ENCODE measurements at regions not wholly inside any gene's neighbourhood (a gene's known extent, or its start where the extent isn't known, plus 50 kb on each side); places are given as distances from the start of the nearest gene placed in this dataset.

DNA sequence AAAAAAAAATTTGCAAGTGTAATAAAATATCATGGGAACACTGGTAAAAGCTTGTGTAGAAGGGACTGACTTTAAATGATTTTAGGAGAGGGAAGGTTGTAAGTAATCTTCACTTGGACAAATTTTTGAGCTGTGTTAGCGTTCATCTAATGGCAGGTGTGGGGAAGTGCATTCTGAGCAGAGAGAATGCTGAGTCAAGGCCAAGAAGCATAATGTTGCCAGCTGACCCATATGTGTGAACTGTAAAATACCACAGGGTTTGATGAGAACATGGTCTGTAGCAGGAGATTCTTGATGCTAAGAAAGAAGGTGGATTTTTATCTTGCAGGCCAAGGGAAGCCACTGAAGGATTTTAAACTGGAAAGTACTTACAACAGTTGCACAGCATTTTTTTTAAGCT is 98.2 kb upstream of the ZNF32 start:
- DNase-seq (ENCODE audit: low read depth in 2 of 2): no peak

DNA sequence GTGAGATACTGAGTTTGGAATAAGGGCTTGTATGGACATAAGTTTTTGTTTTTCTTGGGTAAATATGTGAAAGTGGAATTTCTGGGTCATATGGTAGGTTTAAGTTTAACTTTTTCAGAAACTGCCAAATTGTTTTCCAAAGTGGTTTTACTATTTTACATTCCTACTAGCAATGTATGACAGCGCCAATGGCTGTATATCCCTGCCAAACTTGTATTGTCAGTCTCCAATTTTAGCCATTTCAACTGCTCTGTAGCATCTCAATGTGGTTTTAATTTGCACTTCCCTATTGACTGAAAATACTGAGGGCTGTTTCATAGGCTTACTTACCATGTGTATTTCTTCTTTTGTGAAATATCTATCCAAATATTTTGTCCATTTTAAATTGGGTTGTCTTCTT is 90.5 kb upstream of the ZNF32 start:
- no peak for DNase-seq (ENCODE audit: low read depth in 2 of 2)

DNA sequence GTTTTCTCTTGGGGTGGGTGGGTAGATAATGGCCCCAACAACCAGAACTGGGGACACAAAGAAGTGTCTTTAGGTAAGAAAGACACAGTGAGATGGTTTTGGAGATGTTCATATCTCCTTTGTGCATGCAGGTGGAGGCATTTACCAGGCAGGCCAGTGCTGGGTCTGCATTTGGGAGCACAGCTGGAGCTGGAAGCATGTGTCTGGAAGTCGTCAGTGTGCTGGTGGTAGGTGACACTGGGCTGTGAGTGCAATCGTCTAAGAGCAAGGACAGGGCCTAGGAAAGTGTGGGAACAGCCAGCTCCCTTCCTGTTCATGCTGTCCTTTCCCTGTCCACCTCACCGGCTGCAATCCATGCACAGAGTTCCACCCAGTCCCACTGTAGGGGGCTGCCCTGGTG is 88.3 kb upstream of the ZNF32 start:
- no peak for DNase-seq (ENCODE audit: low read depth in 2 of 2)

DNA sequence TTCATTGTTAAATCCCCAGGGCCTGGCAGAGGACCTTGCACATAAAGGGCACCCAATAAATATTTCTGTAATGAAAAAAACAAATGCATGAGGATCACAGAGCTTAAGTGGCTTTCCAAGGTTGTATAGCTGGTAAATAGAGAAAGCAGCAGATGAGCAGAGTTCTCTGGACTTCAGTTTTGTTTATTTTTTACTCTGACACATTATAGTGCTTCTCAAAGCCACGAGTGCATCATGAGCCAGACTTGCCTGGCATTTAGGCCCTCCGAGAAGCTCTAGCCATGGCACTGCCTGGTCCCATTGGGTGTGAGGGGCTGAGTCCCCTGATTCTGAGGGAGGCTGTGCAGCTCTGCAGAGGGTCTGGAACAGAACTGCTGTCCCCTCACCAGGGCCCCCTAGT is 87.2 kb upstream of the ZNF32 start:
- DNase-seq (ENCODE audit: low read depth in 2 of 2): no peak

DNA sequence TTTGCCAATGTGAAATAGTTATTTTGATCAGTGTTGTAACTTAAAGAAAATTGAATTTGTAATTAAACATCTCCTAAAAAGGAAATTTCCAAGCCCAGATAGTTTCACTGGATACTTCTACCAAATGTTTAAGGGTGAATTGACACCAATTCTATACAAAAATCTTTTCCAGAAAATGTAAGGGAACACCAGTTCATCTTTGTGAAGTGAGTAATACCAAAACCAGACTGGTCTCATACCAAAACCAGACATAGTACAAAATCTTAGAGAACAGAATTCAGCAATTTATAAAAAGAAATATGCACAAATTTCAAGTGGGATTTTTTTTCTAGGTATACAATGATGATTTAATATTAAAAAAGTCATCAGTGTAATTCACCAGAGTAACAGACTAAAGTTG is 86.0 kb upstream of the ZNF32 start:
- DNase-seq (ENCODE audit: low read depth in 2 of 2): no peak

DNA sequence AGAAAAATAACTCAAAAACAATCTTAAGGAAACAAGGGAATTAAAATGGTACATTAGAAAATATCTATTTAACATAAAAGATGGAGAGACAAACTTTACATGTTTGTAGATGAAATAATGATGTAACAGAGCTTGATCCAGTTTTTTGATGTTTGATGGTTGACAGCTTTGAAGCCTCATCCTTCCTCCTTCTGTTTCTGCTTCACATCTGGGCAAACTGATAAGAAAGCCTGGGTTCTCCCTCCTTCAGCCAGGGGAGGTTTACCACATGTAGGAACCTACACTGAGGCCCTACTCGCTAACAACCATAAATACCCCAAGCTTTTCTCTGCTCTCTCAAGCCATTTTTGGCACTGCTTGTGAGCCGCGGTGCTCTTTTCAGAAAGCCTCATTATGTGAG is 82.8 kb upstream of the ZNF32 start:
- DNase-seq (ENCODE audit: low read depth in 2 of 2): no peak

DNA sequence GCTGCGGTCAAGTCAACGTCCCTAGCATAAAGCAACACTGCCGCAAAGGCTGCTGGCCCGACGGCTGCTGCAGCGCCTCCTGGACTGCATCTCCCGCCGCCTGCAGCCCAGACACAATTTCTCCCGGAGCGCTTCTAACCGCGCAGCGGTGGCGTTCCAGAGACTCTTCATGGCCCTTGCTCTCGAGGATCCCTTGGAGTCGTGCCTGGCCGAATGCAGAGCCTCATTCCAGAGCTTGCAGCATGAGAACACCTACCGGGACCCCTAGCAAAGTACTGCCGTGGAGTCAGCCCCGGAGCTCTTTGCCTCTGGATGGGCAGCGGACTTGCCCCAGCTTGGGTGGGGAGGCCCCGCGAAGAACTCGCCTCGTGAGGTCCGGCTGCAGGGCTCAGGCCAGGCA is 79.7 kb upstream of the ZNF32 start:
- DNase-seq (ENCODE audit: low read depth in 2 of 2): no peak

DNA sequence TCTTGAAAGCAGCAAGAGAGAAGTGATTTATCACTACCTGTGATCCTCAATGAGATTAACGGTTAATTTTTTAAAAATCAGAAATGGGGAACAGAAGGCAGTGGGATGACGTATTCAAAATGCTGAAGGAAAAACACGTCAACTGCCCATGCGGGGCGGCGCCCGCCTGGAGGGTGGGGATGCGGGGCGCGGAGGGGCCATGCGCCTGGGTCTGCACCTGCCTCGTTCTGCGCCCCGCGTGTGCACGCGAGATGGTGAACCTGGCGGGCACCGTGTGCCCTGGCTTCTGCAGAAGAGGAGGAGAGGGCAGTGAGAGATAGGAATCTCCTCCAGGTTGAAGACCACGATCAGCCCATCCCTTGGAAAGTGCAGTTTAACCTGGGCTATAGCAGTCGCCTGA is 79.3 kb upstream of the ZNF32 start:
- DNase-seq (ENCODE audit: low read depth in 2 of 2): no peak

DNA sequence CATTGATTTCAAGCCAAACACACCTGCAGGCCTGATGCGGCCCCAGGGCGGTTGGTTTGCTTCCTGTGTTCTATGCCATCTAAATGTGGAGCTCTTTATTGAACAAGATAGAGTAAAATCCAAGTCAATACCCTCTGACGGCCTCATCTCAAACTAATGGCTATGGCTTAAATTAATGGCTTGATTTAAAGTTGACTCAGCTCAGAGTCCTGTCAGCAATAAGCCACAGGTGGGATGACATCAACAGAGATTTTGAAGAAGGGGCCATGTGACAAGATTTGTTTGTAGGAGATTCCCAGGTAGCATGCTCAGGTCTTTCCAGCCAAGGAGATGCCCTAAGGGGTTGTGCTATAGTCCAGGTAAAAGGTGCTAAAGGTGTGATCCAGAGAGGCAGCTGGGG is 66.7 kb upstream of the ZNF32 start:
- DNase-seq (ENCODE audit: low read depth in 2 of 2): no peak

DNA sequence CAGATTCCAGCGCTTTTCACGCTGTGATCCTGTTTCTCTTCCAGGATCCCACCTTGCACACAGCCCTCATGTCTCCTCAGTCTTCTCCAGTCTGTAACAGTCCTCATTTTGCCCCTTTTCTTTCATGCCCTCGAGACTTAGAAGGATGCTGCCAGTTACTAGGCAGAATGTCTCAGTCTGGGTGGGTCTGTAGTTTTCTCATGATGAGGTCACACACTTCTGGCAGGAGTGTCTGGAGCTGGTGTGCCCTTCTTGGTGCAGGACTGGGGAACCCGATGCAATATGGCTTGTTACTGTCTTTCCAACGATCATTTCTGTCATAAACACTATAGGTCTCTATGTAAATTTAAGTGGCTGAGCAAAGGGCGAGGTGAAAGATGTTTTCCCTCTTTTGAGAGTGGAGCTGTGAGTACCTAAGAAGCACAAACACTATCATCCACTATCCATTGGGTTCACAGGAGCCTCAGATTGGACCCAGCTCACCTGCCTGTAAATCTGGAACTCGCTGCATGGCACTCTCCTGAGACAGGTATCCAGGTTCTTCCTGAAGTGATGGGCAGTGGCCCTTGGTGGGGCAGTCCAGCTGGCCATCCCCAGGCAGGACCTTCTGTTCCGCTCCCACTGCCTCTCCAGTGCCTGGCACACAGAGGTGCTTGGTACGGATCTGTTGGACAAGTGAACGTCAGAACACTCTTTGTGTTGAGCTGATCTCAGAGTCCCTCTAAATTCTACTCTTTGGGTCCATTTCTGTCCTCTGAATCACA is 64.3 kb upstream of the ZNF32 start:
- no peak for DNase-seq (ENCODE audit: low read depth in 2 of 2)

DNA sequence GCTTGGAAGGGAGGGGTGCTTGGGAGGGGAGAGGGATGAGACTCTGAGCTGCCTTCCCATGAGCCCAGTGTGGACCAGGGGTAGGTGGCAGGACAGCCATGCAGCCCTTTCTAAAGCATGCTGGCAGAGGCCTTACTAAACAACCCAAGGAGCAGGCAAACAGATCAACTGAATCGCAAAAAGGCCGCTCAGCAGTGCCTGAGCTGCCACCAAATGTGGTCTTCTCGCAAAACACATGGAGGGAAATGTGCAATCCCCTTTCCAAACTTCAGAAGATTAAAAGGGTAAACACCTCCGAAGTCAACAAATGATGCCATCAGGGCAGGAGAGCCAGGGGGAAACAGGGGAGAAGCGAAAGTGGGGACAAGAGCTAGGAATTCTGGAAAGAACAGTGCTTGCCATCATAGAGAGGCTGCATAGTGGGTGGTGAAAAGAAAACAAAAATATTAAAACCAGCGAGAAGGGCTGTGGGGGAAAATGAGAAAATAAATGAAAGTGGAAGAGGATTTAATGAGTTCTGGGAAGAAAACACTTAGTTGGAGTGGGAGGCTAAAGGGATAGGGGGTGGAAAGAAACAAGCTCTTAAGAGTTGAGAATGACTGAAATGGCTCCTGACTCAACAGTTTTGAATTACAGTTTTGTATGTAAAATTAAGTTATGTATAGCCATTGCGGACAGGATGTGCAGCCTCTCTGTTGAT is 62.2 kb upstream of the ZNF32 start:
- DNase-seq (ENCODE audit: low read depth in 2 of 2): no peak

DNA sequence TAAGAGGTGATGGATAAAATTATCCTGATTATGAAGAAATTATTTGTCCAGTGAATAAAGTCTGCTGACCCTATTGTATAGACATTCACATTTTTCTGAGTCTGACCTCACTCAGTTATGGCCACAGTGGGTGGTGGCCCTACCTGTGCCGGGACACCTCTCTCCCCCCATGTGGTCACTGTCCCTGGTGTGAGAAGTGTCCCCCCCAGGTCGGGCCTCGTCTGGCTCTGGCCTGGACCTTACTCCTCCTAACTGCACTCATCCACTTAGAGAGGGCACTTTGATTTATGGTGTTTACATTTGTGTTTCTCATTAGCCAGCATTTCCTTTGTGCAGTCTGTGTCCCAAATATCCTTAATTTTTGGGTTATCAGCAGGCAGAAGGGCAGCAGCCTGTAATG is 59.6 kb upstream of the ZNF32 start:
- no peak for DNase-seq (ENCODE audit: low read depth in 2 of 2)

DNA sequence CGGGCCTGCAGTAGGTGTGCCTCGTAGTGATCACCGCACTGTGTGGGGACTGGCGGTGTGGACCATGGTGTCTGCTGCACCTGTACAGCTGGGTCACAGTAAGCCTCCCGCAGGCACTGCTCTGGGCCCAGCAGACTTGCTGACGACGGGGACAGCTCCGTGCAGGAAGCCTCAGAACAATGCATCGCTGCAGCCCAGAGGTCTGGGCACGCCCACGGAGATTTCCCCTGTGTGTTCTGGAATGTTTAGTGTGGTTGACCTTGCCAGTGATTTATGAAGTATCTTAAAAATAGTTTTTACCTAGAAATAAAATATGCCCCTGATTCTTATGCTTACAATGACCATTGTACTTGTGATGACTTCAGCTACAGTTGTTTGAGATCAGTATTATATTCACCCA is 59.1 kb upstream of the ZNF32 start:
- DNase-seq (ENCODE audit: low read depth in 2 of 2): no peak

DNA sequence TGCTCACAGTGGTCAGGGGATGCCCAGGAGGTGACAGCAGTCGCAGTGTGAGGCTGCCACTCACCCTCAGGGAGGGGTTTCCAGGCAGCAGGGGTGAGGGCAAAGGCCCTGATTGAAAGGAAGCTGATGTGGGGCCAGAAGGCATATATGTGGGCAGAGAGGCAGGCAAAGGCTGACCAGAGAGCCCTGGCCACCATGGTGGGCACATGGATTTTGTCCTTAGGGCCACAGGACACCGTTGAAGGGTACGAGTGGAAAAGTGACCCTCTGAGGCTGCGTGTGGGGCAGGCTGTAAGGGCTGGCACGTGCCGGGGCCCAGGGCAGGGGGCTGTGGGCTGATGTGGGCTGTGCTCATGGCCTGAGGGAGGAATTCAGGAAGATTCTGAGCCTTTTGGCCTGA is 57.5 kb upstream of the ZNF32 start:
- no peak for DNase-seq (ENCODE audit: low read depth in 2 of 2)

DNA sequence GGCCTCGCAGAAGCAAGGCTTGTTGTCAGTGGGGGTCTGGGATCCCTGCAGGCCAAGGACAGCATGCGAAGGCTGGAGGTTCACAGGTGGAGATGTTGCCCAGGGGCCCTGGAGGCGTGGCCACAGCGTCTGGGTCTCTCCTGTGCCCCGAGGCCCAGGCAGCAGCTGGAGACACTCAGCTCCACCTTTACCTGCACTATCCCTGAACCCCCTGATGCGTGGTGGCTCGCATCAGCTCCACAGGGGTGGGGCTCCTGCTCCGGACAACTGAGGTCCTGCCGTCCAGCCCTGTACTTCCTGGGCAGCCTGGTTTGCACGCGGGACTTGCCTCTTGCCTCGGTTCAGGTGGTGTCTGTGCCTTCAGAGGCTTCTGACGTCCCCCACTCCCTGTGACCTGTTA is 54.6 kb upstream of the ZNF32 start:
- no peak for DNase-seq (ENCODE audit: low read depth in 2 of 2)

DNA sequence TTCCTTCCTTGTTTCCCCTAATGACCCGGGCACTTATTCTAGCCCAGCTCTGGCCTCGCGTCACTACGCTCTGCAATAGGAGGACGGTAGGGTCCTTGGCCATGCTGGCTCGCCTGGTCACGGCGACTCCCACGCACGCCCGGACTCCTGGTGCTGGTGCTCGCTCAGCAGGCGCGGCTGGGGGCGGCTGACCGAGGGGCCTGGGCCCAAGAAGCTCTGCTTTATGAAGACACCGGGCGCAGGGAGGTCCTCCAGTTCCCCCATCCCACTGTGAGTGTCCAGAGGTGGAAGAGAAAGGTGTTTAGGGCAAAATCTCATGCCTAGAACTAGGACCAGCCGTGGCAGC is 54.2 kb upstream of the ZNF32 start:
- no peak for DNase-seq (ENCODE audit: low read depth in 2 of 2)

DNA sequence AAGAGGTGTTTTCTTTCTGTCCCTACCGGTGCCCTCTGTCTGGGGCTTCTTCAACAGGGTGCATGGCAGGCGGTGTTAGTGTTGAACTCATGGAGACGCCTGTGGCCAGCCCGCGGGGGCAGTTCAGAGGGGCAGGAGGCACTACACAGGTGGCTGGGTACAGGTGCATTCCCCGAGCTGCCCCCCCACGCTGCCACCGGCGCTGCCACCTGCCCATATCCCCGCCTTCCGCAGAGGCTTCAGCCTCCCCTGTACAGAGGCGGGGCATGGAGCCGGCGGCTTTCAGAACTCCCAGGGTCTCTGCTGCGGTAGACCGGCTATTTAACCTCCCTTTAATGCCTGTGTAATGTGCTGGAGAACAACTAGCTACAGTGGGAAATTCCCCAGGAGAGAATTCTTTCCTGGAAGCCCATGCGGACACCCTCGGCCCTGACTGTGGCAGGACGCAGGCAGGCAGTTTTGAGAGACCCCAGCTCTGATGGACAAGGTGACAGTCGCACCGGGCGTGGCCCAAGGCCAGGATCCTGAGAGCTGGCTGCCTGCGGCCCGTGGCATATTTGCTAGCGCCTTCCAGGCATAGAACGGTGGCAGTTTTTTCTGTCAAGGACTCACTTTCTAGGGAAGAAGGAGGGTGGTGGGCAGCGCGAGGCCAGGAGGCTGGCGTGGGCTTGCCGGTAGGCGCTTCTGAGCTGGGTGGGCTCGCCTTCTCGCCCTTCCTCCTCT is 53.7 kb upstream of the ZNF32 start:
- DNase-seq (ENCODE audit: low read depth in 2 of 2): no peak

DNA sequence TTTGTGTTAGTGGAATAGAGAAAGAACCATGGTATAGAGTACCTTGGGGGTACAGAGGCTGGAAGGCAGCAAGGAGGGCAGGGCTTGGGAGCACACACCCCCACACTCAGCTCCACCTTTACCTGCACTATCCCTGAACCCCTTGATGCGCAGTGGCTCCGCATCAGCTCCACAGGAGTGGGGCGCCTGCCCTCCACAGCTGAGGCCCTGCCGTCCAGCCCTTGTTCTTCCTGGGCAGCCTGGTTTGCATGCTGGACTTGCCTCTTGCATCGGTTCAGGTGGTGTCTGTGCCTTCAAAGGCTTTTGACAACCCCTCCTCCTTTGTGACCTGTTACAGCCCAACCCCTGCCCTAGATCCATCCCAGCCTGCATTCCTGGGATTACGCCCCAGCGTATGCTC is 52.6 kb upstream of the ZNF32 start:
- no peak for DNase-seq (ENCODE audit: low read depth in 2 of 2)

DNA sequence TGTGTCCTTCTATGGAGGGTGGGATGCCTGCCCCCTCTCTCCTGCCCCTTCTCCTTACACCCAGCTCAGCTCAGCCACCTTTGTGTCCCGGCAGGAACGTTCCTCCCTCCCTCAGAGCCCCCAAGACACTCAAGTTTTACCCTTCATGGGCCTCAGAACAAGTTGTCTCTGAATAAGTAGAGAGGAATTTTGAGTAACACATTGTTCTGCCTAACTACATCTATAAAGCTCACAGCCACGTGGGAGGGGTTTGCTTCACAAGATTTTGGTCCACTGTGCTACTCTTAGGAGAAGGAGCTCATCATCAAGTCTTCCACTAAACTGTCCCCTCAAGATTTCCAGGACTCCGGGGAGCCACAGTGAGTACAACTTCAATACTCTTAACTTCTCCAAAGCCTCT is 51.6 kb upstream of the ZNF32 start:
- DNase-seq (ENCODE audit: low read depth in 2 of 2): no peak

DNA sequence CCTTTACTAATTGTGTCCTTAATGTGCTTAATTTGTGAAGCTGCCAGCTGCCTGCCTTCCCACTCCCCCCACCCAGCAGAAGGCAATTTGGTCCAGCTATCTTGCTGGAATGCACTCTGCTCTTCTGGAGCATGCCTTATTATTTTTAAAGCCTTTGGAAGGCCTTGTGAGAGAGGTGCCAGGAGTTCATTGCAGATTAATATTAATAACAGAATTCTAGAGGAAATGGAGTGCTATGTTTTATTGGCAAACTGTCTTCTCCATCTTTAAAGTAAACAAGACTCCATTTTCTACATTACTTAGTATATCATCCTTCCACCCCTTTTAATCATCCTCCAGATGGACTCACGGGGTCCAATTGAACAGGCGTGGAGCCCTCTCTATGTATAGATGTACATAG is 50.8 kb upstream of the ZNF32 start:
- no peak for DNase-seq (ENCODE audit: low read depth in 2 of 2)
